ENCODE measurements at regions not wholly inside any gene's neighbourhood (a gene's known extent, or its start where the extent isn't known, plus 50 kb on each side); places are given as distances from the start of the nearest gene placed in this dataset.

GRCh38 chr4:54586320-54586955 is 71.3 kb upstream of the KIT start:
- intact Hi-C loops (cut with DNase I) = no loop called here
- no peak for DNase-seq (ENCODE audit: extremely low spot score in 2 of 2)
- no peaks in the 10 kb centered on the region for H3K9me3 ChIP-seq
- H3K27me3 ChIP-seq = no peaks in the 10 kb centered on the region
- no peak for TF ChIP-seq POLR2A (IDR thresholded peaks at IDR 0.05)
- peak in 1 of 2 donors; percentile 29 for TF ChIP-seq POLR2AphosphoS5 (IDR thresholded peaks at IDR 0.05; ENCODE audit: insufficient read depth in 1 of 2, low read depth in 1 of 2)
- no peak for TF ChIP-seq CTCF (IDR thresholded peaks at IDR 0.05)
- peaks cover 17% of the 10 kb centered on the region for H3K4me1 ChIP-seq
- no peaks in the 10 kb centered on the region for H3K36me3 ChIP-seq
- peak overlapping the region; percentile 61 for H3K27ac ChIP-seq
- H3K4me3 ChIP-seq = no peak overlapping the region

GRCh38 chr4:54587107-54587891 is 70.5 kb upstream of the KIT start:
- DNase-seq (ENCODE audit: extremely low spot score in 2 of 2) = no peak
- H3K4me3 ChIP-seq = no peak overlapping the region
- no peaks in the 10 kb centered on the region for H3K36me3 ChIP-seq
- peak overlapping the region; percentile 10 for H3K27ac ChIP-seq
- intact Hi-C loops (cut with DNase I) = no loop called here
- H3K4me1 ChIP-seq = peaks cover 17% of the 10 kb centered on the region
- TF ChIP-seq CTCF (IDR thresholded peaks at IDR 0.05) = no peak
- TF ChIP-seq POLR2AphosphoS5 (IDR thresholded peaks at IDR 0.05; ENCODE audit: insufficient read depth in 1 of 2, low read depth in 1 of 2) = no peak
- TF ChIP-seq POLR2A (IDR thresholded peaks at IDR 0.05) = no peak
- no peaks in the 10 kb centered on the region for H3K27me3 ChIP-seq
- H3K9me3 ChIP-seq = no peaks in the 10 kb centered on the region

GRCh38 chr4:54588404-54588803 is 69.4 kb upstream of the KIT start:
- intact Hi-C loops (cut with DNase I) = no loop called here
- H3K4me3 ChIP-seq = no peak overlapping the region
- no peak for DNase-seq (ENCODE audit: extremely low spot score in 2 of 2)
- TF ChIP-seq POLR2A (IDR thresholded peaks at IDR 0.05) (no peak), POLR2AphosphoS5 (IDR thresholded peaks at IDR 0.05; ENCODE audit: insufficient read depth in 1 of 2, low read depth in 1 of 2) (peak in 1 of 2 donors; percentile 72)
- H3K4me1 ChIP-seq = peaks cover 17% of the 10 kb centered on the region
- no peaks in the 10 kb centered on the region for H3K9me3 ChIP-seq
- no peaks in the 10 kb centered on the region for H3K27me3 ChIP-seq
- no peak overlapping the region for H3K27ac ChIP-seq
- H3K36me3 ChIP-seq = no peaks in the 10 kb centered on the region

- DNase-seq (ENCODE audit: extremely low spot score in 2 of 2) = no peak
- TF ChIP-seq POLR2A (IDR thresholded peaks at IDR 0.05) = no peak
- no peak for TF ChIP-seq CTCF (IDR thresholded peaks at IDR 0.05)
- TF ChIP-seq POLR2AphosphoS5 (IDR thresholded peaks at IDR 0.05; ENCODE audit: insufficient read depth in 1 of 2, low read depth in 1 of 2) = no peak
- peaks cover 17% of the 10 kb centered on the region for H3K4me1 ChIP-seq
- H3K4me3 ChIP-seq = no peak overlapping the region
- H3K9me3 ChIP-seq = no peaks in the 10 kb centered on the region
- intact Hi-C loops (cut with DNase I) = no loop called here
- H3K27me3 ChIP-seq = no peaks in the 10 kb centered on the region
- H3K27ac ChIP-seq = no peak overlapping the region
- no peaks in the 10 kb centered on the region for H3K36me3 ChIP-seq
Measured at GRCh38 chr4:54589586-54589985, 68.2 kb upstream of the KIT start.

- Histone ChIP-seq H3K27ac (no peak overlapping the region), H3K36me3 (no peaks in the 10 kb centered on the region), H3K4me3 (no peak overlapping the region), H3K9me3 (no peaks in the 10 kb centered on the region), H3K27me3 (no peaks in the 10 kb centered on the region), H3K4me1 (no peaks in the 10 kb centered on the region)
- intact Hi-C loops (cut with DNase I) = no loop called here
- no peak for DNase-seq (ENCODE audit: extremely low spot score in 2 of 2)
- TF ChIP-seq CTCF (IDR thresholded peaks at IDR 0.05) (no peak), POLR2A (IDR thresholded peaks at IDR 0.05) (no peak), POLR2AphosphoS5 (IDR thresholded peaks at IDR 0.05; ENCODE audit: insufficient read depth in 1 of 2, low read depth in 1 of 2) (no peak)
Measured at GRCh38 chr4:54593795-54594322, 63.9 kb upstream of the KIT start.
